GM19023 (cell line): ENCODE measurements at regions not wholly inside any gene's neighbourhood (a gene's known extent, or its start where the extent isn't known, plus 50 kb on each side); places are given as distances from the start of the nearest gene placed in this dataset.
"Not testable (repeated sequence)": the region's sequence is repeated elsewhere in the genome, so short reads cannot be mapped to it uniquely, and the experiment has no call there.

Source experiments
- ATAC-seq: cut with Tn5 transposase; IDR thresholded peaks from one replicate; pipeline ENCODE4 v1.9.1; 2021; ENCODE audit warnings: mild to moderate bottlenecking, moderate library complexity; ENCODE audit not compliant: unreplicated experiment

DNA sequence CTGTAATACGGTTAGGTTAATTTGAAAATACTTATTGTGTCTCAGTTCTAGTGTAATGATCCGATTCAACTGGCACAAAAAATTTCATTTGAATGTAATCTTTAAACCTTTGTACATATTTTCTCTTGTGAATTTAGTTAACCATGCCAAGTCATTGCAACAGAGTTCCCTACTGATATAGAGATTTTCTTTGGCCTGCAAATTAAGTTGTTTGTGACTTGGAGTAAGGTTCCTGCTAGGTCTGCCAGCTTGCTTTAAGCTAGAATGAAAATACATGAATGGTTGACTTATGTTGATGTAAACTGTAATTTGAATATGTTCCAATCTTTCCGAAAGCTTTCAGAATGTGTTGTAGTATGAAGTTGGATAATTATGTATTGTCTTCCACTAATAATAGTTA is 1004.1 kb upstream of the EDIL3 start:
- ATAC-seq, result no peak

GRCh38 chr5:85392309-85392708 is 1007.6 kb upstream of the EDIL3 start:
- not testable (repeated sequence) for ATAC-seq

DNA sequence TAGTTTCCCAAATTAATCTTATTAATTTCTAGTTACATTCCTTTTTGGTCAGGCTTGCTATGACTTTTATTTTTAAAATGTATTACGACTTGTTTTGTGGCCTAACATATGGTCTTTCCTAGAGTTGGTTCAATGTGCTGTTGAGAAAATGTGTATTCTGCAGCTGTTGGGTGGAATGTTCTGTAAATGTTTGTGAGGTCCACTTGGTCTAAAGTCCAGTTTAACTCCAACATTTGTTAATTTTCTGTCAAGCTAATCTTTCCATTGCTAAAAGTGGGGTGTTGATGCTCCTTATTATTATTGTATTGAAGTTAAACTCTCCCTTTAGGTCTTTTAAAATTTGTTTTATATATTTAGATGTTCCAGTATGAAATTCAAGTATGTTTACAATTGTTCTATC is 1010.8 kb upstream of the EDIL3 start:
- no peak for ATAC-seq

DNA sequence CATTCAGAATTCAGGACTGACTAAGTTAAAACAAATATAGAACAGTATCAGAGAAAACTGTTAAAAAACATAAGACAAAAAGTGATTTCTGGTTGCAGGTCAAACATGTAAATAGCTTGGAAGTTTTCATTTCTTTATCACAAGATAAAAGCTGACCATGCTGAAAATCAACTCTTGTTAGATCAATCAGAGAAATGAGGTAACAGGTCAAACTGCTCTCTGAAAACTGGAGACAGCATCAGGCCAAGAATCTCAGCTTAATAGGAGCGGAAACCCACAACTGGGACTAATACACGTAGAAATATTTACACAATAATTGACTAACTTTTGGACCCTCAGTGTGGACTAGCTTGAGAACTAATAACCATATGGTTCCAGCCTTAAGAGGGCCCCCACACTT is 1012.8 kb upstream of the EDIL3 start:
- no peak for ATAC-seq

GRCh38 chr5:85428426-85428934 is 1043.8 kb upstream of the EDIL3 start:
- ATAC-seq, result no peak

DNA sequence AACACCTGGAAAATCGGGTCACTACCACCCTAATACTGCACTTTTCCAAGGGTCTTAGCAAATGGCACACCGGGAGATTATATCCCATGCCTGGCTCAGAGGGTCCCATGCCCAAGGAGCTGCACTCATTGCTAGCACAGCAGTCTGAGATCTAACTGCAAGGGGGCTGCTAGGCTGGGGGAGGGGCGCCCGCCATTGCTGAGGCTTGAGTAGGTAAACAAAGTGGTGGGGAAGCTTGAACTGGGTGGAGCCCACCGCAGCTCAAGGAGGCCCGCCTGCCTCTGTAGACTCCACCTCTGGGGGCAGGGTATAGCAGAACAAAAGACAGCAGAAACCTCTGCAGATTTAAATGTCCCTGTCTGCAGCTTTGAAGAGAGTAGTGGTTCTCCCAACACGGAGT is 1047.0 kb upstream of the EDIL3 start:
- not testable (repeated sequence) for ATAC-seq

DNA sequence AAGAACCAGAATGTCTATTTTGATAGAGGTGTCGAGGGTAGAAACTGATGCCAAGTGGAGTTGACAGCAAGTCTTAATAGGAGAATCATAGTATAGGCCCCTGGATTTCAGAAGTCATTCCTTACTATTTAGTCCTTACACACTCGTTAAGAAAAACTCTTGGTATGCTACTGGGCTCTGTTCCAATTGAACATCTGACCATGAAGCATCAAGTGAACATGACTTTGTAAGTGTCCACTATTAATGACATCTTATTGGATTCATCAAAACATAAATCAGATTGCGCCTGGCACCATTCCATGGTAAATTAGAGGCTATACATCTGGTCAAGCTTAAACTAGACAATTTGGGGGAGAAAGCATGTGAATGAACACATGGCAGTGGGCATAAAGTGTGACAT is 1056.5 kb upstream of the EDIL3 start:
- ATAC-seq, result no peak

DNA sequence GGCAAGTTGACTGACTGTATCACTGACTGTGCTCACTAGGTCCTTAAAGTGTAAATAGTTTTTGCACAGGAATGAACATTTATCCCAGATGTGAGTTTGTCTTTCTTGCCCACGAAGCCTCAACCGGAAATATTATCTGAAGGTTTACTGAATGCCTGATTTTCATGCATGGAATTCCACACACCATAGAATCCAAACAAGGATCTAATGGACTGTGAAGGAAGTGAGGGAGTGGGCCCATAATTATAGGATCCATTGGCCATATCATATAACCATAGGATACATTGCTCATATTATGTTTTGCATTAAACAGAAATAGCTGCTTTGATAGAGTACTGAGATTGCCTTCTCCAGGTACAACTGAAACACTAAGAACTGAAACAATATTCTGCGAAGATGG is 1057.2 kb upstream of the EDIL3 start:
- no peak for ATAC-seq

GRCh38 chr5:85452322-85453025 is 1067.8 kb upstream of the EDIL3 start:
- ATAC-seq, result no peak

DNA sequence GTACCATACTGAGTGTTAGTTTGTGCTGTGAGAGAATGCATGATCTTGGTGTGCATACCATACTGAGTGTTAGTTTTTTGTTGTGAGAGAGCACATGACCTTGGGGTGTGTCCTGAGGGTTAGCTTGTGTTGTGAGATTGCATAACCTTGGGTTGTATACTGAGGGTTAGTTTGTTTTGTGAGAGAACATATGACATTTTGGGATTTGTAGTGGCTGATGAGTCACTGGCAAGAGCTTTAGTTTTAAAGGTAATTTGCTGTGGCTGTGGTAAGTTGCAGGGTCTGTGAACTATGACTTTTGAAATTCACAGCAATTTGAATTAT is 1068.3 kb upstream of the EDIL3 start:
- no peak for ATAC-seq

DNA sequence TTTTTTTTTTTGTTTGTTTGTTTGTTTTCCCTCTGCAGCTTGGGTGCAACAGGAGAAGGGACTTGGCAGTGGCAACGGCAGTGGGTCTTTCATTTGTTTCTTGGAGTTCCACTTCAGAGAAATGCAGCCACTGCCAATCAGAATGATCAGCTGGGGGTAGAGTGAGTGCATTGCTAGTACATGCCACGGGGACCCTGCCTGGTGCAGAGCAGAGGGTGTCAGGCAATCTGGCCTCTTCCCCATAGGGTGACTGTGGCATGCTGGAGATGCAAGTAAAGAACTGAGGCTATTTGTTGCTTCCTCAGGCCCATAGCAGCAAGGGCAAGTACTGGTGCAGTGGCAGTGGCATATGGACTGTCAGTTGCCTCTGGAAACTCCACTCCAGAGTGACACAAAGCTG is 1073.6 kb upstream of the EDIL3 start:
- ATAC-seq, result no peak

GRCh38 chr5:85462957-85463356 is 1078.3 kb upstream of the EDIL3 start:
- ATAC-seq, result no peak

DNA sequence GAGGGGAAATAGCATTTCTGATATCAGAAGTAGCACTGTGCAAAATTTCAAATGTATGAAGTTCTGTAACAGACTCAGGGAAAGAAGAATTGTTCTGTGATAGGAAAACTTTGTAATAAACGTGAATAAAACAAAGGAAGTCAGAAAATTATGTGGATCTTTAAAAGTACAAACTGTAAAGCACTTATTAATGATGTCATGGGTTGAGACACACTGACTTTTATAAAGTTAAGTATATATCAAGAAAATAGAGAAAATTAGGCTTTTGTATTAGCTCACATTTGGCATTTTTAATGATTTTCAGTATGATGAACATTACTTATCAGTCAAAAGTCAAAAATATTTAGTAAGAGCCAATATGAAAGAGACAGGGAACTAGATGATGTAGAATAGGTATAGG is 1081.7 kb upstream of the EDIL3 start:
- ATAC-seq, result no peak

DNA sequence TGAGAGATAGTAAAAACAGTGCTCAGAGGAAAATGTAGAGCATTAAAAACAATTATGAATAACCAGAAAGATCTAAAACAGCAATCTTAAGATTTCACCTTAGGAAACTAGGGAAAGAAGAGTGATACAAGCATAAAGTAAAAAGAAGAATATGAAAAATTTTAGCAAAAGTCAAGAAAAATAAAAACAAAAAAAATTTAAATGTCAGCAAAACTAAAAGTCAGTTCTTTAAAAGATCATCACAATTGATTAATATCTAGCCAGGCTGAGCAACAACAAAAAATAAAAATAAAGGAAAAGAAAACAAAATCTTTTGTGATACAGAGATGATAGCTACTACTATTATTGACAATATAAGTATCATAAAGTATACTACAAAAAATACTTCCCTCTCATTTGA is 1088.1 kb upstream of the EDIL3 start:
- no peak for ATAC-seq

GRCh38 chr5:85475151-85475550 is 1090.5 kb upstream of the EDIL3 start:
- ATAC-seq, result not testable (repeated sequence)

DNA sequence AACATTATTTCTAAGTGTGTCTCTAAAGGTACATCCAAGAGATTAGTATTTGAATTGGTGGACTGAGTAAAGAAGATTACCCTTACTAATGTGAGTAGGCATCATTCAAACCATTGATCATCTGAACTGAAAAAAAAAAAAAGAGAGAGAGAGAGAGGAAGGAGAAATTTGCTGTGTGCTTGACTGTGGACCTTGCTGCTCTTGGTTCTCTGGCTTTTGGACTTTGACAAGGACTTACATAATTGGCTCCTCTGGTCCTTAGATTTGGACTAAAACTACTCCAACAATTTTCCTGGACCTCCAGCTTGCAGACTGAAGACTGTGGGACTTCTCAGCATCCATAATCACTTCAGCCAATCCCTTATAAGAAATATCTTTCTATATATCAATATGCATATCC is 1091.9 kb upstream of the EDIL3 start:
- no peak for ATAC-seq

DNA sequence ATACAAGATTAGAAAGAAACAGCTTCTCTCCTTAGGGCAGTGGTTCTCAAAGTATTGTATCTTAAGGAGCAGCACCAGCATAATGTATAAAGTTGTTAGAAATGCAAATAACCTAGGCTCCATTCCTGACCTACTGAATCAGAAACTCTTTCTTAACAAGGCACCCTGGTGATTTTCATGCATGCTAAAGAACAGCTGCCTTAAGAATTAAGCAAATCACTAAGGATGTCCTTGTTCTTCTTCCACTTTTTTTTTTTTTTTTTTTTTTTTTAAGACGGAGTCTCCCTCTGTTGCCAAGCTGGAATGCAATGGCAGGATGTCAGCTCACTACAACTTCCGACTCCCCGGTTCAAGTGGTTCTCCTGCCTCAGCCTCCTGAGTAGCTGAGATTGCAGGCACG is 1095.2 kb upstream of the EDIL3 start:
- ATAC-seq, result no peak

GRCh38 chr5:85484982-85485574 is 1100.4 kb upstream of the EDIL3 start:
- ATAC-seq, result no peak

GRCh38 chr5:85488295-85488694 is 1103.6 kb upstream of the EDIL3 start:
- ATAC-seq, result no peak

- no peak for ATAC-seq
Observed at GRCh38 chr5:85500869-85501268, 1116.2 kb upstream of the EDIL3 start.

DNA sequence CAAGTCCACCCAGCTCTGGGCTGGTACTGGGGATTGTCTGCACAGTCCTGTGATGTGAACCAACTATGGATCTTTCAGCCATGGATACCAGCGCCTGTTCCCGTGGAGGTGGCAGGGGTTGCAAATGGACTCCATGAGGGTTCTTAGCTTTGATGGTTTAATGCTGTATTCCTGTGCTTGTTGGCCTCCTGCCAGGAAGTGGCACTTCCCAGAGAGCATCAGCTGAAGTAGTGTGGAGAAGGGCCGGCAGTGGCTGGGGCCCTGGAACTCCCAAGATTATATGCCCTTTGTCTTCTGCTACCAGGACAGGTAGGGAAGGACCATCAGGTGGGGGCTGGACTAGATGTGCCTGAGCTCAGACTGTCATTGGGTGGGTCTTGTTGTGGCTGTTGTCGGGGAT is 1104.8 kb upstream of the COX7C start:
- no peak for ATAC-seq

GRCh38 chr5:85515588-85515987 is 1102.2 kb upstream of the COX7C start:
- ATAC-seq, result no peak

- ATAC-seq, result no peak
Observed at GRCh38 chr5:85517386-85517785, 1100.4 kb upstream of the COX7C start.
